Right kidney (tissue), 1 donor: ENCODE measurements at regions not wholly inside any gene's neighbourhood (a gene's known extent, or its start where the extent isn't known, plus 50 kb on each side); places are given as distances from the start of the nearest gene placed in this dataset.
"Not testable (repeated sequence)": the region's sequence is repeated elsewhere in the genome, so short reads cannot be mapped to it uniquely, and the experiment has no call there.

Experiments
- DNase-seq: peaks from one replicate; pipeline ENCODE4 v3.0.0-alpha.2; 2016

DNA sequence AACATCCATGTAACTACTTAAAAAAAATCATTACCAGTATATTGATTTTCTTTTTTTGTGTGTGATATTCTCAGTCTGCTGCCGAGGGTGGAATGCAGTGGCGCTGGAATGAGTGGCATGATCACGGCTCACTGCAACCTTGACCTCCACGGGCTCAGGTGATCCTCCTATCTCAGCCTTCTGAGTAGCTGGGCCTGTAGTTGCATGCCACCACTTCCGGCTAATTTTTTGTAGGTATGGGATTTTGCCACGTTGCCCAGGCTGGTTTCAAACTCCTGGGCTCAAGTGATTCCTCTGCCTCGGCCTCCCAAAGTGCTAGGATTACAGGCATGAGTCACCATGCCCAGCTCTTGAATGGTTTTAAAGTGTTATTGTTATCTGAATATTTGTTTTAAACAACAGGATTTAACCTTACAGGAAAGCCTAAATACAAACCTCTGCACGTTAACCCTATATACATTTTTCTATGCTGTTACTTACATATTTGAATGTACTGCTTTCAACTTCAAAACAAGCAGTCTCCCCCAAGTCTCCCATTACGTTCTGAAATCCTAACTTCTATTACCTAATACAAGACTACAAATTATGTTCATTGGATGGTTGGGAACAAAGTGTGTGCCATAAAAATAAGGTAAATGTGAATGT, 61.7 kb downstream of the KPNA2 start:
- no peak for DNase-seq

DNA sequence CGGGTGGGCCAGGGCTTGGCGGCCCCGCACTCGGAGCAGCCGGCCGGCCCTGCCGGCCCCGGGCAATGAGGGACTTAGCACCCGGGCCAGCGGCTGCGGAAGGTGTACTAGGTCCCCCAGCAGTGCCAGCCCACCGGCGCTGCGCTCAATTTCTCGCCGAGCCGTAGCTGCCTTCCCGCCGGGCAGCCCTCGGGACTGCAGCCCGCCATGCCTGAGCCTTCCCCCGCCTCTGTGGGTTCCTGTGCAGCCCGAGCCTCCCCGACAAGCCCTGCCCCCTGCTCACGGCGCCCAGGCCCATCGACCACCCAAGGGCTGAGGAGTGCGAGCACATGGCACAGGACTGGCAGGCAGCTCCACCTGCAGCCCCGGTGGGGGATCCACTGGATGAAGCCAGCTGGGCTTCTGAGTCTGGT, 63.8 kb downstream of the KPNA2 start:
- DNase-seq = not testable (repeated sequence)

DNA sequence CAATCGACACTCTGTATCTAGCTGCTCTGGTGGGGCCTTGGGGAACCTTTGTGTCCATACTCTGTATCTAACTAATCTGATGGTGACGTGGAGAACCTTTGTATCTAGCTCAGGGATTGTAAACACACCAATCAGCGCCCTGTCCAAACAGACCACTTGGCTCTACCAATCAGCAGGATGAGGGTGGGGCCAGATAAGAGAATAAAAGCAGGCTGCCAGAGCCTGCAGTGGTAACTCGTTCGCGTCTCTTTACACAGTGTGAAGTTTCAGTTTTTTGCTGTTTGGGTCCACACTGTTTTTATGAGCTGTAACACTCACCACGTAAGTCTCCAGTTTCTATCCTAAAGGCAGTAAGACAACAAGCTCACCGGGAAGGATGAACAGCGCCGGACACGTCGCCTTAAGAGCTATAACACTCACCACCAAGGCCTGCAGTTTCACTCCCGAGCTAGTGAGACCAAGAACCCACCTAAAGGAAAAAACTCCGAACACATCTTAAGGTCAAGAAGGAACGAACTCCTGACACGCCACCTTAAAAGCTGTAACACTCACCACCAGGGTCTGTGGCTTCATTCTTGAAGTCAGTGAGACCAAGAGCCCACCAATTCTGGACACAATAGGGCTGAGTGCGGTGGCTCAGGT, 64.6 kb downstream of the KPNA2 start:
- DNase-seq = no peak

GRCh38 chr17:68101075-68101986, 65.8 kb downstream of the KPNA2 start:
- DNase-seq = peak; percentile 84

DNA sequence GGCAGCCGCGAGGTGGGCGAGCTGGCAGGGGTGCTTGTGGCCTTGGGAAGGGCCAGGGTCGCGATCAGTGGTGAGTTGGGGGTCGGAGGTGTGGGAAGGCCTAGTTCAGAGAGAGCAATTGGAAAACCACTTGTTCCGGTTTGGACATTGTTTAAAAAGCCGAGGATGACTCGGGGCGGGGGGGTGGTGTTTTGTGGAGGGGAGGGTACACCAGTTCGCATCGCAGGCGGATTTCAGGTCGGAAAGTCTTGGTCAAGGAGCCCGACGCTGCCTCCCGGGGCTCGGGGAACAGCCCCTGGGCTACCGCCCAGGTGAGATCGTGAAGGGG, 66.4 kb downstream of the KPNA2 start:
- no peak for DNase-seq

GRCh38 chr17:68102318-68102758, 66.8 kb downstream of the KPNA2 start:
- peak; percentile 65 for DNase-seq

DNA sequence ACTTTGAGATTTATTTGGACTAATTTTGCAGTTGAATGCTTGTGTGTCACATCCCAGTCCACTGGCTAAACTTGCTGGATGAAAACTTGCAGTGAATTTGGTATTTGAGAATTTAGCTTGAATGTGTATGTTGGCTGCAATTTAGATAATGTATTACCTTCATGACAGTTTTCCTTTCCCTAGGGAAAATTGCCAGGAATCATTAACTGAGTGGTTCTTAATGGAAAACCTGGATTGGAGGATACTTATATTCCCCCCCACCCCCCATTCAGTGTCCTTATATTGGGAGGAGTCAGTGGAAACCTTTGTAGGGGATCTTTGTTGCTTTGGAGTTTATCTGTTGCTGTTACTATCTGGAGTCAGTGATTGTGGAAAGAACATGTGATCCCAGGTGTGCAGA, 67.6 kb downstream of the KPNA2 start:
- DNase-seq = no peak

DNA sequence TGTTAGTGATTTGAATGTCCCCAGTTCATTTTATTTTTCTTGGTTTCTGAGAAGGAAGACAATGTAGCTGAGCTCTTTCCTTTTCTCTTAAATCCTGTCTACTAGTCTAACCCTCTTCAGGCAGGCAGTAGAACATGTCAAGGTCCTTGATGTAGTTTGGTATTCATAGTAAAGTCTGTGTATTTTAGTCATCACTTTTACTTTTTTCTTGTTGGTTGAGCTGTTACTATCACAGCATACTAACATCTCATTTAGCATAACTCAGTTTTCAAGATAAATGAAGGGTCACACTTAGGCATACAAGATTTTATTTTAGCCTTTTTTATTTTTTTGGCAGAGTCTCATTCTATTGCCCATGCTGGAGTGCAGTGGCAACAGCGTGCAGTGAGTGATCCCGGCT, 70.5 kb downstream of the KPNA2 start:
- DNase-seq = no peak

GRCh38 chr17:68107373-68107772, 71.8 kb downstream of the KPNA2 start:
- no peak for DNase-seq

- DNase-seq = no peak
Measured at GRCh38 chr17:68108313-68109000, 72.9 kb downstream of the KPNA2 start.

- not testable (repeated sequence) for DNase-seq
Measured at GRCh38 chr17:68109404-68109803, 73.9 kb downstream of the KPNA2 start.

DNA sequence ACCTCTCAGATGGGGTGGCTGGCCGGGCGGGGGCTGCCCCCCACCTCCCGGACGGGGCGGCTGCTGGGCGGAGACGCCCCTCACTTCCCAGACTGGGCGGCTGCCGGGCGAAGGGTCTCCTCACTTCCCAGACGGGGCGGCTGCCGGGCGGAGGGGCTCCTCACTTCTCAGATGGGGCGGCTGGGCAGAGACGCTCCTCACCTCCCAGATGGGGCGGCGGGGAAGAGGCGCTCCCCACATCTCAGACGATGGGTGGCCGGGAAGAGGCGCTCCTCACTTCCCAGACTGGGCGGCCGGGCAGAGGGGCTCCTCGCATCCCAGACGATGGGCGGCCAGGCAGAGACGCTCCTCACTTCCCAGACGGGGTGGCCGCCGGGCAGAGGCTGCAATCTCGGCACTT, 80.7 kb downstream of the KPNA2 start:
- not testable (repeated sequence) for DNase-seq

DNA sequence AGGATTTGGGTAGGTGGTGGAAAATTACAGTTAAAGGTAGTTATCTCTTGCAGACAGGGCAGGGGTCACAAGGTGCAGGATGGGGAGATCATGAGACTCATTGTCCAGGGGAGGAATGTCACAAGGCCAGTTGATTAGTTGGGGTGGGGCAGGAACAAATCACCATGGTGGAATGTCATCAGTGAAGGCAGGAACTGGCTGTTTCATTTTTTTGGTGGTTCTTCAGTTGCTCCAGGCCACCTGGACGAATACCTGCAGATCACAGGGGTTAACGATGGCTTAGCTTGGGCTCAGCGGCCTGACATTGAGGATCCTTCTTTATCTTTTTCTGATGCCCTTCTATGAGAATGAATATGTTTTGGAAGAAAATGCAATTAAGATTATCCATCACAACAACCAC, 87.1 kb downstream of the KPNA2 start:
- DNase-seq = no peak

DNA sequence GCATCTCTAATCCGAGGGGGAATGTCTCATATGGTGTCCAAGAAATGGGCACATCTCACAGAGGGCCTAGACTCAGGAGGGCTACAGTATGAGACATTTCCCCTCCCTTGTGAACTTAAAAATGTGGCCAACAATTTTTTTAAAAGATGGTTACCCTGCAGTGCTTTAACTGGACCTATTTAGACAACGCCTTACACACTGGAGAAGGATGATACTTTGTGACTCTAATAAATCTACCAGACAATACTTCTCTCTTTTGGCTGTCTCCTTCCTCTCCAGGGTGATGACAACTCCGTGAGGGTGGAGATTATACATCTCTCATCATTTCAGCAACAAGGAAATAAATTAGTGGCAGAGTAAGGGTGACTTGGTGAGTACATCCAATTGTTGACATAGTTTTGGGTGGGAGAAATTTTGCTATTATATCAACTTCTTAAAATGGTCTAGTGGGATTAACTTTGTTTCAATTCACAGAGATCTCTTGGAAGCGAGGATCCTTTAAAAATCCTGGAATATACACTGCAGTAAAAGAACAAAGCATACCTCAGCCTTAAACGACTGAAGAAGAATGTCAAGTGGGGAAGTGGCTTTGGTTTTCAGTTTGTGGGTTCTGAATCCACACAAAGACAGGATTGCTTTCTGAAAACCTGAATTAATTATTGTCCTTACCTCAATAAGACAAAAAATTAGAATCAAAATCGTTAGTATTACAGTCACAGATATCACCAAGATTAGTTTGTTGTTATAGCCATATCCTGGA, 89.8 kb downstream of the KPNA2 start:
- DNase-seq = no peak

GRCh38 chr17:68127914-68128313, 92.4 kb downstream of the KPNA2 start:
- no peak for DNase-seq

DNA sequence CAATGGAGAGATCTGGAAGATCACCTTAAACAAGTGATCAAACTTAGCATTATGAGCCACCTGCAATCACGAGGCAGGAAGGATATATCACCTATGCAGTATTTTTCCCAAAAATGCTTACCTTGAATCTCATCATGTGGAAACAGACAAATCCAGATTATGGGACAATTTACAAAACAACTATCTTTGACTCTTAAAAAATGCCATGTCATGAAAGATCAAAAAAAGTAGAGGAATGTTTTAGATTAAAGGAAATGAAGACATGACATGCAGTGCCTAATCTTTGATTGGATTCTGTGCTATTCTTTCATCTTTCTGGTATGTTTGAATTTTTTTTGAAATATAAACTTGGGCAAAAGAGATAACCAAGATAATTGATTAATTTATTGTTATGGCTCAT, 95.9 kb downstream of the KPNA2 start:
- no peak for DNase-seq

DNA sequence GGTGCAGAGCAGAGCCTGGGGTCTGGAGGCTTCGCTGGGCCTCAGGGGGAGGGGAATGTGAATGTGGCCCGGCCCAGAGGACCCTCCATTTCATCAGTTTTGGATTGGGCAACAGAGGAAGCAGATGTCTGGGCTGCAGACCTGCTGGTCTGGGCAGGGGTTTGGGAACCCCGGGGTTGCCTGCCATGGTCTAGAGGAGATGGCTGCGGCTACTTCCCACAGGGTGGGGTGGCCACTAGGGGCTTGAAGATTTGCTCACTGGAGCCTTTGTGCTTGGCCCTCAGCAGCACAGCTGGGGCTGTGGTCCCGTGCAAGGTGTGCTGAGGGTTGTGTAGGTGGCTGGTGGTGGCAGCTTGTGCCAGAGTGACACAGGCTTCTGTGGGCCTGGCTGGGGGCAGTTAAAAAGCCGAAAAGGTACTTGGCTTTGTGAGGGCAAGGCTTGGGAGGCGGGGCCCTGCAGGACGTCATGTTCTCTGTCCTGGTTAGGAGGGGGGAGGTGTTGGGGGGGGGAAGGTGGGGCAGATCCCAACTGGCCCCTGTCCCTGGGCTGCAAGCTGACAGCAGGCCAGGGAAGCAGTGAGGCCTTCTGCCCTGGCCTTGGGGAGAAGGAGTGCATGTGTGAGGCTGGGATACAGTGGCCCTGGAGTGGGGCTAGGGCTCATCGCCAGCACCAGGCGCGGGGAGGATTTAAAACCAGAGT, 98.0 kb downstream of the KPNA2 start:
- no peak for DNase-seq

DNA sequence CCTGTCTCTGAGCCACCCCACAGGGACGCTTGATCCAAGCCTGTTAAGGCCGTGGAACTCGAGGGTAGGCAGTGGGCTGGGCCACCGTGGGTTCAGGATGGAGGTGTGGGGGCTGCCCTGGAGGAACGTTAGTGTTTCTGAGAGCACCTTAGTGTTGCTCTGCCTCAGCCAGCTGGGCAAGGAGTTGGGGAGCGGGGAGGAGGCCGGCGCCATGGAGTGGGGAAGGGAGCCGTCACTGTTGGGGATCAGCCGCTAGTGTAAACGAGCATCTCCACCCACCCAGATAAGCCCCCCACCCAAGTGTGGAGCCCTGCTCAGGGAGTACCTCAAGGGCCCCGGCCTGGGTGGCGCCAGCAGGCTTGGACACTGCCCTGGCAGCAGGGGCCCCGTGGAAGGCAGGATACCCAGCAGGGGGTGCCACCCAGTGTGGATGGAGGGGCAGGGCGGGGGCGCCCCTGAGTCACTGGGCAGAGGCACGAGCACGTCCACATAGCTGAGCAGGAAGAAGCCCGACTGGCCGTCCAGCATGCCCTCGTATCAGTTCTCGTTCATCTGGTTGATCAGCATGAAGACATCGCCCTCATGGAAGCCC, 98.6 kb downstream of the KPNA2 start:
- DNase-seq = no peak

DNA sequence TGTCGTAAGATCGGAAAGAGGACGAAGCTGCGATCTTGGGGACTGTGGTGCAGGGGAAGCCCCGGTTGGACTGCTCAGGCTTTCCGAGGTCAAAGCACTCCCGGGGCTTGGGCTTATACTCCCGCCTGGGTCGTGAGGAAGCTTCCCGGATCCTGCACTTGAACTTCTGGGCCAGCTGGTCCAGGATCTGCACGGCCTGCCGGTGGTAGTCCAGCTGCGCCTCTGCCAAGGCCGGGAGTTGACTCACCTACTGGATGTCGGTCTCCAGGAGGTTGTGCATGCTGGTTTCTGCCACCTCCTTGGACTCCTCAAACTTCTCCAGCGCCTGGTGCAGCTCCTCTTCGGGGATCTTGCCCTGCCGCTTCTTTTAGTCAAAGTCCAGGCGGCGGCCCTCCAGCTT, 99.2 kb downstream of the KPNA2 start:
- DNase-seq = no peak

DNA sequence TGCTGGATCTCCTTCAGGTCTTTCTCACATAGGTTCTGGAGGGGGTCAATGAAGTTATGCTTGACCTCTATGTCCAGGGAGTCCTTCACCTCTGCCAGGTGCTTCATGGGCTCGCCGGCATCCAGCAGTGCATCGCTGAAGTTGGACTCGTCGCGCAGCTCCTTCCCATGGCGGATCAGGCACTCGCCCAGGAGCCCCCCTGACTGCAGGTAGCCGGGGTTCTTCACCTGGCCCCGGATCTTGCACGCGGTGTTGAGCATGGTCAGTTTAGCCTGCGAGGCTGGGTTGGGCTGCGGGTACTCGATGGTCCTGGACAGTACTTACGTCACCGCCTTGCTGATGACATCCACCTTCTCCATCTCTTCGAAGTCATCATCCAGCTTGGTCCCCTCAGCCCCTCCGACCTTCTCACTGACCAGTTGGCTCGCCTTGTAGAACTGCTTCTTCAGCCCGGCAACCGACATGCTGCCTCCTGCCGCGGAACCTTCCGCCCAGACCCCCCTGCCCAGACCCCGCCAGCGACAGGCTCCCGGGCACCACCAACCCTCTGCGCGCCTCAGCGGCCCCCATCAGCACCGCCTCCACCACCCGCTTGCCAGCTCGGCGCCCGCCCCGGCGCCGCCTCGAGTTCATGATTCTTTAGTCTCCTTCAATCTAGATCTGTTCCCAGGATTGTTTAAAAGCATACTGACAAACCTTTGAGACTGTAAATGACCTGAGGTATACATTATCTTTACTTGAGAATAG, 99.8 kb downstream of the KPNA2 start:
- DNase-seq = no peak
